Endodermal cell (in vitro differentiated cells): ENCODE measurements at regions not wholly inside any gene's neighbourhood (a gene's known extent, or its start where the extent isn't known, plus 50 kb on each side); places are given as distances from the start of the nearest gene placed in this dataset.

Experiments used
- DNase-seq: peaks from one replicate; pipeline ENCODE4 v3.0.0-alpha.2; 2017
- H3K27ac ChIP-seq: 2 replicates; pipeline ENCODE4 v1.5.1; 2013; ENCODE audit warnings: mild to moderate bottlenecking, low read depth, low read length, moderate library complexity
- H3K27me3 ChIP-seq: 2 replicates; pipeline ENCODE4 v1.6.1; 2013; ENCODE audit warnings: mild to moderate bottlenecking, low read length, moderate library complexity; ENCODE audit not compliant: insufficient read depth, control insufficient read depth, poor library complexity, severe bottlenecking
- H3K36me3 ChIP-seq: 2 replicates; pipeline ENCODE4 v1.7.0; 2013; ENCODE audit warnings: mild to moderate bottlenecking, low read length, moderate library complexity; ENCODE audit not compliant: control insufficient read depth, insufficient read depth
- H3K4me1 ChIP-seq: one replicate; pipeline ENCODE4 v1.7.0; 2013; ENCODE audit warnings: low read length; ENCODE audit not compliant: control insufficient read depth, insufficient read depth
- H3K4me3 ChIP-seq: 2 replicates; pipeline ENCODE4 v1.5.1; 2013; ENCODE audit warnings: mild to moderate bottlenecking, low read length, moderate library complexity
- H3K9ac ChIP-seq: 2 replicates; pipeline ENCODE4 v1.6.1; 2013; ENCODE audit warnings: mild to moderate bottlenecking, low read length, moderate library complexity; ENCODE audit not compliant: poor library complexity, severe bottlenecking; ENCODE audit errors: extremely low read depth
- H3K9me3 ChIP-seq: 2 replicates; pipeline ENCODE4 v1.6.1; 2013; ENCODE audit warnings: mild to moderate bottlenecking, low read length, moderate library complexity; ENCODE audit not compliant: control insufficient read depth
- H3K27ac Mint-ChIP-seq: 2 replicates; pipeline ENCODE4 v1.8.0; 2020; ENCODE audit warnings: mixed read lengths
- H3K27me3 Mint-ChIP-seq: 2 replicates; pipeline ENCODE4 v1.8.0; 2021; ENCODE audit warnings: mild to moderate bottlenecking, mixed read lengths; ENCODE audit not compliant: insufficient read depth
- H3K36me3 Mint-ChIP-seq: 2 replicates; pipeline ENCODE4 v1.8.0; 2020; ENCODE audit warnings: low read depth, mixed read lengths
- H3K4me1 Mint-ChIP-seq: 2 replicates; pipeline ENCODE4 v1.8.0; 2020; ENCODE audit warnings: mixed read lengths
- H3K4me3 Mint-ChIP-seq: 2 replicates; pipeline ENCODE4 v1.8.0; 2020; ENCODE audit warnings: mild to moderate bottlenecking, moderate library complexity, mixed read lengths
- H3K9me3 Mint-ChIP-seq: 2 replicates; pipeline ENCODE4 v1.8.0; 2020; ENCODE audit warnings: mild to moderate bottlenecking, mixed read lengths
- WGBS, 2 experiments: methylation state at CpG; one replicate each; pipeline versions ENCODE4 v1.1.5 to v1.1.7; 2013; ENCODE audit warnings: missing lambda C conversion rate in 2 of 2, mixed read lengths in 1 of 2; ENCODE audit not compliant: insufficient coverage in 1 of 2, insufficient read length in 1 of 2; 5-methylcytosine and 5-hydroxymethylcytosine counted together
- TF ChIP-seq, protein P1 (sequence below): fragments of 200-600 bp; sonication (generic); conservative IDR thresholded peaks from 2 replicates; pipeline ENCODE4 v1.5.0; 2021; ENCODE audit warnings: antibody characterized with exemption, mild to moderate bottlenecking

DNA sequence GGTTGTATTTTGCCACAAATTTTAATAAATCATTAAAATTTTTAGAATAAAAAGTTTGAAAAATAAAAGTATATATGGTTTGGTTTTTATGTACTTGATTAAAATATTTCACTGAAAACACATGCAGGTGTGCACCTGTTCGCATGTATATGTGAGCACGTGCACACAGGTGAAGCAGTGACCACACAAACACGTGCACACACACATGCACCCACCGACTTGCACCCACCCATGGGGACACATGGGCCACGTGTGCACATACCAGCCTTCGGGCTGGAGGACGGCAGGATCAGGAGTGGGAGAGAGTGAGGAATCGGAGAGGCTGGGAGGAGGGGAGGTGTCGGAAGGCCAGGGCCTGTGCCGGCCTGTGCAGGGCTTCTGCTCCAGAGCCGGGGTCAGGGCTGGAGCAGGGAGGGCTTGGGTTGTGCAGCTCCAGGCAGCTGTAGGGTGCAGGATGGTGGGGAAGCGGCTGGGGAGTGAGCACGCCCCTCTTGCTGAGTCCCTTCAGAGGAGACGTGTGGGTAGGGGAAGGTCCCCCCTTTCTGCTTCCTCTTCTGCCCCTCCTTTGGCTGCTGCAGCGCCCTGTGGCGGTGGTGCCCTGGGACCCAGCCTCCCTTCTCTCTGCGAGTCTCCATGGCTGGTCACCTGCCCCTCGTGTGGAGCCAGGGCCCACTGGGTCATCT lies 106.9 kb upstream of the HDAC4 start:
- Mint-ChIP-seq H3K36me3 (no peaks in the 10 kb centered on the region), H3K4me3 (no peak overlapping the region), H3K27me3 (no peaks in the 10 kb centered on the region), H3K9me3 (peaks cover under 1% of the 10 kb centered on the region), H3K4me1 (no peaks in the 10 kb centered on the region), H3K27ac (no peak overlapping the region)
- Histone ChIP-seq H3K36me3 (no peaks in the 10 kb centered on the region), H3K27me3 (no peaks in the 10 kb centered on the region), H3K27ac (no peak overlapping the region), H3K9ac (no peak overlapping the region), H3K4me1 (no peaks in the 10 kb centered on the region), H3K4me3 (no peak overlapping the region), H3K9me3 (no peaks in the 10 kb centered on the region)
- TF ChIP-seq, protein P1, sequence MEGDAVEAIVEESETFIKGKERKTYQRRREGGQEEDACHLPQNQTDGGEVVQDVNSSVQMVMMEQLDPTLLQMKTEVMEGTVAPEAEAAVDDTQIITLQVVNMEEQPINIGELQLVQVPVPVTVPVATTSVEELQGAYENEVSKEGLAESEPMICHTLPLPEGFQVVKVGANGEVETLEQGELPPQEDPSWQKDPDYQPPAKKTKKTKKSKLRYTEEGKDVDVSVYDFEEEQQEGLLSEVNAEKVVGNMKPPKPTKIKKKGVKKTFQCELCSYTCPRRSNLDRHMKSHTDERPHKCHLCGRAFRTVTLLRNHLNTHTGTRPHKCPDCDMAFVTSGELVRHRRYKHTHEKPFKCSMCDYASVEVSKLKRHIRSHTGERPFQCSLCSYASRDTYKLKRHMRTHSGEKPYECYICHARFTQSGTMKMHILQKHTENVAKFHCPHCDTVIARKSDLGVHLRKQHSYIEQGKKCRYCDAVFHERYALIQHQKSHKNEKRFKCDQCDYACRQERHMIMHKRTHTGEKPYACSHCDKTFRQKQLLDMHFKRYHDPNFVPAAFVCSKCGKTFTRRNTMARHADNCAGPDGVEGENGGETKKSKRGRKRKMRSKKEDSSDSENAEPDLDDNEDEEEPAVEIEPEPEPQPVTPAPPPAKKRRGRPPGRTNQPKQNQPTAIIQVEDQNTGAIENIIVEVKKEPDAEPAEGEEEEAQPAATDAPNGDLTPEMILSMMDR, result no peak
- no peak for DNase-seq
- 87 to 93% methylated on average over 15 to 18 of the region's 18 CpGs for WGBS, 2 experiments

DNA sequence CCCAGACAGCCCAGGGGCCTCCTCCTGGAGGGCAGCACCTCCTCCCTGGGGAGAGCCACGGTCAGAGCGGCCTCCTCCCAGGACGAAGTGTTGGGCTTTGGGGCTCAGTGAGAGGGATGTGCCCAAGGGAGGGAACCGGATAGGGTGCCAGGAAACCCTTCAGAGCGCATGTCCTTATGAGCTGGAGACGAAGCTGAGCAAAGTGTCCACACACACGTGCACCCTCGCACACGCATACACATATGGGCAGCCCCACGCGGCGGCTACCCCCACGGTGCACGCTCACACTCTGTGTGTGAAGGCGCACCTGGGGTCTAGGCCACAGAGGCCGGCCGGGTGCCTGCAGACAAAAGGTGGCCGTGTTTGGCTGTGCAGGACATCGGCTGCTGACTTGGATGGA lies 106.1 kb upstream of the HDAC4 start:
- no peaks in the 10 kb centered on the region for H3K9me3 ChIP-seq
- H3K27ac Mint-ChIP-seq, result no peak overlapping the region
- H3K27ac ChIP-seq, result no peak overlapping the region
- H3K27me3 ChIP-seq, result no peaks in the 10 kb centered on the region
- no peaks in the 10 kb centered on the region for H3K4me1 Mint-ChIP-seq
- no peaks in the 10 kb centered on the region for H3K36me3 Mint-ChIP-seq
- H3K4me3 Mint-ChIP-seq, result no peak overlapping the region
- no peak for DNase-seq
- H3K9me3 Mint-ChIP-seq, result no peaks in the 10 kb centered on the region
- no peaks in the 10 kb centered on the region for H3K4me1 ChIP-seq
- H3K9ac ChIP-seq, result no peak overlapping the region
- H3K27me3 Mint-ChIP-seq, result no peaks in the 10 kb centered on the region
- H3K4me3 ChIP-seq, result no peak overlapping the region
- TF ChIP-seq, protein P1, result no peak
- WGBS, 2 experiments, result 91 to 93% methylated on average over 11 to 19 of the region's 19 CpGs
- H3K36me3 ChIP-seq, result no peaks in the 10 kb centered on the region

DNA sequence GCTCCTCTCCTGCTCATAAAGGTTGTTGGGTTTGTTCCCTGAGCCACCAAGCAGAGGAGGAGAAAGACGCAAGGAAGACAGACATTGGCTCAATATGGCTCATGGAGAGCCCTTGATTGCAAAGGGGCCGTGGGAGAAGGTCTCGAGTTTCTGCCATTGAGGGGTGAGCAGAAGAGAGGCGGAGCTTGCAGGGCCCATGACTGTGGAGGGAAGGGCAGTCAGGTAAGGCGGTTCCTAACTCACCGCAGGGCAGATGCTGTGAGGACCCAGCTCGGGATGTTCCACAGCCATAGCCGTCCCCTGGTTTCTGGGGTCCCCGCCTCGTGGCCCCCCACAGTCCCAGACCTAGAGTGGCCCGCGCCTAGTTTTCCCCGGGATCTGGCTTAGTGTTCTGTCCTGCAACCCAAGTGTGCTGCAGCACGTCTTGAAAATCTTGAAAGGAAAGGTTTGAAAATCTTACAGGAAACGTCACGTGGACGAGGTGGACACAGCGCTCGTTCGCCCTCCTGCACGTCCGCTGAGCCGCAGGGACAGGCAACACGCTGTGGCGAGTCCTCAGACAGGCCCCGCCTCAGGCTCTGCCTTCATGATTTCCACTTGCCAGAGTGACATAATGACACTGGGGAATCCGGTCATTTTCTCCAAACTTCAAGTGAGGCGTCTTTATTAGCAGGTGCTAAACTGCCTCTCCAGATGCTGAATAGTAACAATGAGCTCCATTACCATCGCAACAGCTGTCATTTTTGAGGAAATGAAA lies 105.5 kb upstream of the HDAC4 start:
- no peak overlapping the region for H3K27ac ChIP-seq
- H3K4me1 ChIP-seq, result no peaks in the 10 kb centered on the region
- no peaks in the 10 kb centered on the region for H3K4me1 Mint-ChIP-seq
- no peaks in the 10 kb centered on the region for H3K36me3 ChIP-seq
- no peaks in the 10 kb centered on the region for H3K36me3 Mint-ChIP-seq
- H3K9me3 Mint-ChIP-seq, result no peaks in the 10 kb centered on the region
- no peaks in the 10 kb centered on the region for H3K9me3 ChIP-seq
- no peak overlapping the region for H3K4me3 Mint-ChIP-seq
- no peak overlapping the region for H3K9ac ChIP-seq
- TF ChIP-seq, protein P1, result no peak
- H3K27ac Mint-ChIP-seq, result no peak overlapping the region
- H3K27me3 ChIP-seq, result no peaks in the 10 kb centered on the region
- WGBS, 2 experiments, result 87 to 90% methylated on average over 27 to 29 of the region's 29 CpGs
- no peak overlapping the region for H3K4me3 ChIP-seq
- H3K27me3 Mint-ChIP-seq, result no peaks in the 10 kb centered on the region
- DNase-seq, result peak; percentile 70
